ENCODE measurements at regions not wholly inside any gene's neighbourhood (a gene's known extent, or its start where the extent isn't known, plus 50 kb on each side); places are given as distances from the start of the nearest gene placed in this dataset.

DNA sequence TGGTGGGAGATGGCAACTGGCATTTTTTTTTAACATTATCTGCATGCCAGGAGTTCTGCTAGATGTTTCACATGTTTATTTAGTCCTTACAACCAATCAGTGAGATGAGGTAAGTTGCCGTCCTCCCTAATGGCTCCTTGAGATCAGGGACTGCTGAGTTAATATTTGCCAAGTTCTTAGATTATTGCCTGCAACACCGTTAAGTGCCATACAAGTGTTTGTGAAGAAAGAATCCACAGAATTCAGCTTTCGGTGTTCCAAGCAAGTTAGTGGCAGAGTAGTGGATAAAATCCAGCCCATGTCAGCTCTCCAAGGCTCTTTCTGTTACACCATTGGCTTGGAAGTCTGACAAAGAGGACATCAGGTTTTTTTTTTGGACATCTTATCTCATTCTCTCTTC is 95.9 kb downstream of the C1QL2 start (continued):
- TF ChIP-seq, protein P1, sequence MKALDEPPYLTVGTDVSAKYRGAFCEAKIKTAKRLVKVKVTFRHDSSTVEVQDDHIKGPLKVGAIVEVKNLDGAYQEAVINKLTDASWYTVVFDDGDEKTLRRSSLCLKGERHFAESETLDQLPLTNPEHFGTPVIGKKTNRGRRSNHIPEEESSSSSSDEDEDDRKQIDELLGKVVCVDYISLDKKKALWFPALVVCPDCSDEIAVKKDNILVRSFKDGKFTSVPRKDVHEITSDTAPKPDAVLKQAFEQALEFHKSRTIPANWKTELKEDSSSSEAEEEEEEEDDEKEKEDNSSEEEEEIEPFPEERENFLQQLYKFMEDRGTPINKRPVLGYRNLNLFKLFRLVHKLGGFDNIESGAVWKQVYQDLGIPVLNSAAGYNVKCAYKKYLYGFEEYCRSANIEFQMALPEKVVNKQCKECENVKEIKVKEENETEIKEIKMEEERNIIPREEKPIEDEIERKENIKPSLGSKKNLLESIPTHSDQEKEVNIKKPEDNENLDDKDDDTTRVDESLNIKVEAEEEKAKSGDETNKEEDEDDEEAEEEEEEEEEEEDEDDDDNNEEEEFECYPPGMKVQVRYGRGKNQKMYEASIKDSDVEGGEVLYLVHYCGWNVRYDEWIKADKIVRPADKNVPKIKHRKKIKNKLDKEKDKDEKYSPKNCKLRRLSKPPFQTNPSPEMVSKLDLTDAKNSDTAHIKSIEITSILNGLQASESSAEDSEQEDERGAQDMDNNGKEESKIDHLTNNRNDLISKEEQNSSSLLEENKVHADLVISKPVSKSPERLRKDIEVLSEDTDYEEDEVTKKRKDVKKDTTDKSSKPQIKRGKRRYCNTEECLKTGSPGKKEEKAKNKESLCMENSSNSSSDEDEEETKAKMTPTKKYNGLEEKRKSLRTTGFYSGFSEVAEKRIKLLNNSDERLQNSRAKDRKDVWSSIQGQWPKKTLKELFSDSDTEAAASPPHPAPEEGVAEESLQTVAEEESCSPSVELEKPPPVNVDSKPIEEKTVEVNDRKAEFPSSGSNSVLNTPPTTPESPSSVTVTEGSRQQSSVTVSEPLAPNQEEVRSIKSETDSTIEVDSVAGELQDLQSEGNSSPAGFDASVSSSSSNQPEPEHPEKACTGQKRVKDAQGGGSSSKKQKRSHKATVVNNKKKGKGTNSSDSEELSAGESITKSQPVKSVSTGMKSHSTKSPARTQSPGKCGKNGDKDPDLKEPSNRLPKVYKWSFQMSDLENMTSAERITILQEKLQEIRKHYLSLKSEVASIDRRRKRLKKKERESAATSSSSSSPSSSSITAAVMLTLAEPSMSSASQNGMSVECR (CRISPR knock-in tag; IDR thresholded peaks at IDR 0.05; ENCODE audit: borderline replicate concordance) = no peak
- TF ChIP-seq FOXJ3 (CRISPR knock-in tag; IDR thresholded peaks at IDR 0.05; ENCODE audit: borderline replicate concordance) = no peak
- no peak for TF ChIP-seq NR3C1 (CRISPR knock-in tag; conservative IDR thresholded peaks at IDR 0.05; ENCODE audit: low read depth)
- no peak for TF ChIP-seq EMX1 (CRISPR knock-in tag; IDR thresholded peaks at IDR 0.05)
- TF ChIP-seq JAZF1 (CRISPR knock-in tag; IDR thresholded peaks at IDR 0.05) = no peak
- TF ChIP-seq SMAD4 (CRISPR knock-in tag; IDR thresholded peaks at IDR 0.05) = no peak

DNA sequence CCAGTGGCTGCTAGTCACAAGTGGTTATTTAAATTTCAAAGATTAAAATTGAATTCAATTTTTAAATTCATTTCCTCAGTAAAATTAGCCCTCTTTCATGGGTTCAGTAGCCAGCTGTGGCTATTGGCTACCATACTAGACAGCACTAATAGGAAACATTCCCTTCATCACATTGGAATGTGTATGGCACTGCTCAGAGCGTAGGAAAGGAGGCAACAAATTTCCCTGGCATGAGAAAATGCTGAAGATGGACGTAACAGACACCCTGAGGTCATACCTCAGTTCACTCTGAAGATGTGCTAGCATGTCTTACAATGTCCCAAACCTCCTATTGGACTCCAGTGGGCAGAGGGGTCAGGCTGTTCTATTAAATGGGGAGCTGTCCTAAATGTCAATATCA is 96.4 kb downstream of the C1QL2 start:
- DNase-seq (ENCODE audit: low spot score) (no peak), ATAC-seq (no peak)
- H3K4me3 Mint-ChIP-seq = no peak overlapping the region
- H3K27me3 Mint-ChIP-seq (ENCODE audit: low read depth) = peaks cover 6% of the 10 kb centered on the region; the same call in 1 of the 2 replicates
- peaks cover 15% of the 10 kb centered on the region for H3K9me3 Mint-ChIP-seq
- POLR2A ChIA-PET = no interaction called here
- H3K27ac Mint-ChIP-seq = no peak overlapping the region
- TF ChIP-seq NR2C2 (CRISPR knock-in tag; IDR thresholded peaks at IDR 0.05) (no peak), CREM (CRISPR knock-in tag; IDR thresholded peaks at IDR 0.05) (no peak), ZNF219 (CRISPR knock-in tag; IDR thresholded peaks at IDR 0.05; ENCODE audit: borderline replicate concordance) (no peak), NR3C1 (CRISPR knock-in tag; conservative IDR thresholded peaks at IDR 0.05; ENCODE audit: low read depth) (no peak), MLX (CRISPR knock-in tag; IDR thresholded peaks at IDR 0.05) (no peak), TEAD1 (CRISPR knock-in tag; IDR thresholded peaks at IDR 0.05) (no peak), MXD4 (CRISPR knock-in tag; IDR thresholded peaks at IDR 0.05; ENCODE audit: borderline replicate concordance) (no peak), EMX1 (CRISPR knock-in tag; IDR thresholded peaks at IDR 0.05) (no peak)
- no peaks in the 10 kb centered on the region for H3K4me1 Mint-ChIP-seq
- CTCF ChIA-PET = interaction anchor here (3.1 kb wide), 1 partner anchor 12 kb away, joined by 10 read pairs; no protein-coding TSS in a partner anchor
- H3K36me3 Mint-ChIP-seq = no peaks in the 10 kb centered on the region

- CTCF ChIA-PET = interaction anchor here (3.1 kb wide), 1 partner anchor 10 kb away, joined by 10 read pairs; no protein-coding TSS in a partner anchor
- Mint-ChIP-seq H3K4me3 (no peak overlapping the region), H3K9me3 (peaks cover 32% of the 10 kb centered on the region), H3K27ac (no peak overlapping the region), H3K36me3 (peaks cover 10% of the 10 kb centered on the region), H3K27me3 (ENCODE audit: low read depth) (peaks cover 9% of the 10 kb centered on the region), H3K4me1 (no peaks in the 10 kb centered on the region)
- POLR2A ChIA-PET = no interaction called here
- DNase-seq (ENCODE audit: low spot score) = no peak
- ATAC-seq = no peak
- TF ChIP-seq ZNF219 (CRISPR knock-in tag; IDR thresholded peaks at IDR 0.05; ENCODE audit: borderline replicate concordance) = no peak
- TF ChIP-seq, protein P2, sequence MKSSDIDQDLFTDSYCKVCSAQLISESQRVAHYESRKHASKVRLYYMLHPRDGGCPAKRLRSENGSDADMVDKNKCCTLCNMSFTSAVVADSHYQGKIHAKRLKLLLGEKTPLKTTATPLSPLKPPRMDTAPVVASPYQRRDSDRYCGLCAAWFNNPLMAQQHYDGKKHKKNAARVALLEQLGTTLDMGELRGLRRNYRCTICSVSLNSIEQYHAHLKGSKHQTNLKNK (CRISPR knock-in tag; IDR thresholded peaks at IDR 0.05) = no peak
- no peak for TF ChIP-seq MYBL2 (CRISPR knock-in tag; IDR thresholded peaks at IDR 0.05)
- no peak for TF ChIP-seq GABPB1 (CRISPR knock-in tag; IDR thresholded peaks at IDR 0.05)
- TF ChIP-seq ESRRA (CRISPR knock-in tag; IDR thresholded peaks at IDR 0.05; ENCODE audit: borderline replicate concordance) = no peak
- TF ChIP-seq MXD4 (CRISPR knock-in tag; IDR thresholded peaks at IDR 0.05; ENCODE audit: borderline replicate concordance) = no peak
- TF ChIP-seq ELF4 (CRISPR knock-in tag; IDR thresholded peaks at IDR 0.05; ENCODE audit: low read depth) = no peak
- TF ChIP-seq, protein P3, sequence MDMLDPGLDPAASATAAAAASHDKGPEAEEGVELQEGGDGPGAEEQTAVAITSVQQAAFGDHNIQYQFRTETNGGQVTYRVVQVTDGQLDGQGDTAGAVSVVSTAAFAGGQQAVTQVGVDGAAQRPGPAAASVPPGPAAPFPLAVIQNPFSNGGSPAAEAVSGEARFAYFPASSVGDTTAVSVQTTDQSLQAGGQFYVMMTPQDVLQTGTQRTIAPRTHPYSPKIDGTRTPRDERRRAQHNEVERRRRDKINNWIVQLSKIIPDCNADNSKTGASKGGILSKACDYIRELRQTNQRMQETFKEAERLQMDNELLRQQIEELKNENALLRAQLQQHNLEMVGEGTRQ (CRISPR knock-in tag; IDR thresholded peaks at IDR 0.05) = no peak
- no peak for TF ChIP-seq FOXK1 (CRISPR knock-in tag; IDR thresholded peaks at IDR 0.05)
- no peak for TF ChIP-seq SP1 (CRISPR knock-in tag; conservative IDR thresholded peaks at IDR 0.05)
- TF ChIP-seq, protein P4, sequence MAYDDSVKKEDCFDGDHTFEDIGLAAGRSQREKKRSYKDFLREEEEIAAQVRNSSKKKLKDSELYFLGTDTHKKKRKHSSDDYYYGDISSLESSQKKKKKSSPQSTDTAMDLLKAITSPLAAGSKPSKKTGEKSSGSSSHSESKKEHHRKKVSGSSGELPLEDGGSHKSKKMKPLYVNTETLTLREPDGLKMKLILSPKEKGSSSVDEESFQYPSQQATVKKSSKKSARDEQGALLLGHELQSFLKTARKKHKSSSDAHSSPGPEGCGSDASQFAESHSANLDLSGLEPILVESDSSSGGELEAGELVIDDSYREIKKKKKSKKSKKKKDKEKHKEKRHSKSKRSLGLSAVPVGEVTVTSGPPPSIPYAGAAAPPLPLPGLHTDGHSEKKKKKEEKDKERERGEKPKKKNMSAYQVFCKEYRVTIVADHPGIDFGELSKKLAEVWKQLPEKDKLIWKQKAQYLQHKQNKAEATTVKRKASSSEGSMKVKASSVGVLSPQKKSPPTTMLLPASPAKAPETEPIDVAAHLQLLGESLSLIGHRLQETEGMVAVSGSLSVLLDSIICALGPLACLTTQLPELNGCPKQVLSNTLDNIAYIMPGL (CRISPR knock-in tag; IDR thresholded peaks at IDR 0.05) = no peak
- no peak for TF ChIP-seq PRRX2 (CRISPR knock-in tag; IDR thresholded peaks at IDR 0.05)
- no peak for TF ChIP-seq ZNF512 (CRISPR knock-in tag; IDR thresholded peaks at IDR 0.05; ENCODE audit: borderline replicate concordance)
These were observed 98.6 kb downstream of the C1QL2 start for GRCh38 chr2:119059940-119060339.
